Liver (tissue), 3 donors: ENCODE measurements at regions not wholly inside any gene's neighbourhood (a gene's known extent, or its start where the extent isn't known, plus 50 kb on each side); places are given as distances from the start of the nearest gene placed in this dataset.

Source experiments
- EGR1 ChIP-seq, 2 donors: IDR thresholded peaks; 2 replicates each; pipeline ENCODE4 v1.6.1; 2016 to 2018; ENCODE audit warnings: antibody characterized with exemption in 2 of 2, low read depth in 2 of 2
- FOXA1 ChIP-seq: IDR thresholded peaks from 2 replicates; pipeline ENCODE4 v1.6.1; 2016; ENCODE audit warnings: antibody characterized with exemption
- GABPA ChIP-seq, 2 donors: IDR thresholded peaks in 1 of 2; conservative IDR thresholded peaks in 1 of 2; 2 replicates each; pipeline ENCODE4 v1.6.1; 2016; ENCODE audit warnings: antibody characterized with exemption in 2 of 2, mild to moderate bottlenecking in 1 of 2, moderate library complexity in 1 of 2
- HNF4A ChIP-seq, 2 donors: conservative IDR thresholded peaks; 2 replicates each; pipeline ENCODE4 v1.6.1; 2016; ENCODE audit warnings: antibody characterized with exemption in 2 of 2, mild to moderate bottlenecking in 2 of 2
- JUND ChIP-seq, 2 donors: IDR thresholded peaks; 2 replicates each; pipeline ENCODE4 v1.6.1; 2016; ENCODE audit warnings: antibody characterized with exemption in 2 of 2
- RAD21 ChIP-seq, 2 donors: IDR thresholded peaks; 2 replicates each; pipeline ENCODE4 v1.6.1; 2016; ENCODE audit warnings: antibody characterized with exemption in 2 of 2, mild to moderate bottlenecking in 2 of 2
- REST ChIP-seq: IDR thresholded peaks from 2 replicates; pipeline ENCODE4 v1.6.1; 2016; ENCODE audit warnings: antibody characterized with exemption, mild to moderate bottlenecking
- RXRA ChIP-seq, 2 donors: IDR thresholded peaks; 2 replicates each; pipeline ENCODE4 v1.6.1; 2017 to 2018; ENCODE audit warnings: antibody characterized with exemption in 2 of 2, mild to moderate bottlenecking in 1 of 2
- SP1 ChIP-seq: IDR thresholded peaks from 2 replicates; pipeline ENCODE4 v1.6.1; 2018; ENCODE audit warnings: antibody characterized with exemption, mild to moderate bottlenecking
- TAF1 ChIP-seq: conservative IDR thresholded peaks from 2 replicates; pipeline ENCODE4 v1.6.1; 2016; ENCODE audit warnings: antibody characterized with exemption, mild to moderate bottlenecking
- YY1 ChIP-seq: IDR thresholded peaks from 2 replicates; pipeline ENCODE4 v1.6.1; 2016; ENCODE audit warnings: antibody characterized with exemption, mild to moderate bottlenecking
- TF ChIP-seq, protein P1 (sequence below): fragments of 150-350 bp; IDR thresholded peaks from 2 replicates; pipeline ENCODE4 v1.5.1; 2017; ENCODE audit warnings: improper control_type of control experiment, low read depth, low read length; ENCODE audit not compliant: missing input control
- TF ChIP-seq, protein P2 (sequence below): IDR thresholded peaks from 2 replicates; pipeline ENCODE4 v1.6.1; 2016; ENCODE audit warnings: antibody characterized with exemption
- TF ChIP-seq, protein P3 (sequence below): IDR thresholded peaks from 2 replicates; pipeline ENCODE4 v1.6.1; 2016; ENCODE audit warnings: antibody characterized with exemption
- donor health status: healthy.
- donor health status: healthy.

- TF ChIP-seq, protein P1, sequence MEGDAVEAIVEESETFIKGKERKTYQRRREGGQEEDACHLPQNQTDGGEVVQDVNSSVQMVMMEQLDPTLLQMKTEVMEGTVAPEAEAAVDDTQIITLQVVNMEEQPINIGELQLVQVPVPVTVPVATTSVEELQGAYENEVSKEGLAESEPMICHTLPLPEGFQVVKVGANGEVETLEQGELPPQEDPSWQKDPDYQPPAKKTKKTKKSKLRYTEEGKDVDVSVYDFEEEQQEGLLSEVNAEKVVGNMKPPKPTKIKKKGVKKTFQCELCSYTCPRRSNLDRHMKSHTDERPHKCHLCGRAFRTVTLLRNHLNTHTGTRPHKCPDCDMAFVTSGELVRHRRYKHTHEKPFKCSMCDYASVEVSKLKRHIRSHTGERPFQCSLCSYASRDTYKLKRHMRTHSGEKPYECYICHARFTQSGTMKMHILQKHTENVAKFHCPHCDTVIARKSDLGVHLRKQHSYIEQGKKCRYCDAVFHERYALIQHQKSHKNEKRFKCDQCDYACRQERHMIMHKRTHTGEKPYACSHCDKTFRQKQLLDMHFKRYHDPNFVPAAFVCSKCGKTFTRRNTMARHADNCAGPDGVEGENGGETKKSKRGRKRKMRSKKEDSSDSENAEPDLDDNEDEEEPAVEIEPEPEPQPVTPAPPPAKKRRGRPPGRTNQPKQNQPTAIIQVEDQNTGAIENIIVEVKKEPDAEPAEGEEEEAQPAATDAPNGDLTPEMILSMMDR = no peak
- TF ChIP-seq JUND (IDR thresholded peaks at IDR 0.05) (no peak), YY1 (no peak), RAD21 (IDR thresholded peaks at IDR 0.05) (no peak), SP1 (no peak), GABPA (IDR thresholded peaks at IDR 0.05 in 1 of 2, conservative IDR thresholded peaks at IDR 0.05 in 1 of 2) (no peak), REST (no peak), HNF4A (conservative IDR thresholded peaks at IDR 0.05) (no peak), EGR1 (IDR thresholded peaks at IDR 0.05; ENCODE audit: low read depth in 2 of 2) (no peak), RXRA (IDR thresholded peaks at IDR 0.05) (no peak), TAF1 (no peak), FOXA1 (no peak)
- TF ChIP-seq, protein P2, sequence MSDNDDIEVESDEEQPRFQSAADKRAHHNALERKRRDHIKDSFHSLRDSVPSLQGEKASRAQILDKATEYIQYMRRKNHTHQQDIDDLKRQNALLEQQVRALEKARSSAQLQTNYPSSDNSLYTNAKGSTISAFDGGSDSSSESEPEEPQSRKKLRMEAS = no peak
- TF ChIP-seq, protein P3, sequence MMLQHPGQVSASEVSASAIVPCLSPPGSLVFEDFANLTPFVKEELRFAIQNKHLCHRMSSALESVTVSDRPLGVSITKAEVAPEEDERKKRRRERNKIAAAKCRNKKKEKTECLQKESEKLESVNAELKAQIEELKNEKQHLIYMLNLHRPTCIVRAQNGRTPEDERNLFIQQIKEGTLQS = no peak
Measured at GRCh38 chr3:22885574-22886341, 317.4 kb upstream of the UBE2E2 start.
